ENCODE measurements at regions not wholly inside any gene's neighbourhood (a gene's known extent, or its start where the extent isn't known, plus 50 kb on each side); places are given as distances from the start of the nearest gene placed in this dataset.

DNA sequence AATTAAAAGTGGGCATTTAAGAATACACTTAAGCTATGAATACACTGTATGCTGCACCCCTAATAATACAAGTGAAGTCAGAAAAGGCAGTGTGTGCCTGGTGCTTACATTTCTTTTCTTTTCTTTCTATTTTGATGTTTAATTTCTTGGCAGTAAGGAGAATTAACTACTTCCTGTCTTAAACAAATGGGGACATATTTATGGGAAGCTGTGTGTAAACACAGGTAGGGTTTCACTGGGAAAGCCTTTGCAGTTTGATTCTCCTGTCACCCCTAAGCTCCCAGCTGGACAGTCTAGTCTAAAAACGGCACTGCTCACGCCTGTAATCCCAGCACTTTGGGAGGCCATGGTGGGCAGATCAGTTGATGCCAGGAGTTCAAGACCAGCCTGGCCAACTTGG is 146.0 kb downstream of the MIS18A start:
- ChIA-PET CTCF (interaction anchor here (0.6 kb wide), 2 partner anchors 14 to 255 kb away, joined by 4 to 8 read pairs; no protein-coding TSS in a partner anchor), POLR2A (ENCODE audit: low non-redundant PET) (no interaction called here)
- TF ChIP-seq, protein P1, sequence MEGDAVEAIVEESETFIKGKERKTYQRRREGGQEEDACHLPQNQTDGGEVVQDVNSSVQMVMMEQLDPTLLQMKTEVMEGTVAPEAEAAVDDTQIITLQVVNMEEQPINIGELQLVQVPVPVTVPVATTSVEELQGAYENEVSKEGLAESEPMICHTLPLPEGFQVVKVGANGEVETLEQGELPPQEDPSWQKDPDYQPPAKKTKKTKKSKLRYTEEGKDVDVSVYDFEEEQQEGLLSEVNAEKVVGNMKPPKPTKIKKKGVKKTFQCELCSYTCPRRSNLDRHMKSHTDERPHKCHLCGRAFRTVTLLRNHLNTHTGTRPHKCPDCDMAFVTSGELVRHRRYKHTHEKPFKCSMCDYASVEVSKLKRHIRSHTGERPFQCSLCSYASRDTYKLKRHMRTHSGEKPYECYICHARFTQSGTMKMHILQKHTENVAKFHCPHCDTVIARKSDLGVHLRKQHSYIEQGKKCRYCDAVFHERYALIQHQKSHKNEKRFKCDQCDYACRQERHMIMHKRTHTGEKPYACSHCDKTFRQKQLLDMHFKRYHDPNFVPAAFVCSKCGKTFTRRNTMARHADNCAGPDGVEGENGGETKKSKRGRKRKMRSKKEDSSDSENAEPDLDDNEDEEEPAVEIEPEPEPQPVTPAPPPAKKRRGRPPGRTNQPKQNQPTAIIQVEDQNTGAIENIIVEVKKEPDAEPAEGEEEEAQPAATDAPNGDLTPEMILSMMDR (conservative IDR thresholded peaks at IDR 0.05; ENCODE audit: low read depth) = no peak
- DNase-seq (ENCODE audit: low spot score) = no peak
- H3K27ac ChIP-seq = no peak overlapping the region

GRCh38 chr21:32132409-32132808 is 146.4 kb downstream of the MIS18A start:
- H3K27ac ChIP-seq = no peak overlapping the region
- CTCF ChIA-PET = interaction anchor here (0.6 kb wide), 1 partner anchor 255 kb away, joined by 8 read pairs; no protein-coding TSS in a partner anchor
- POLR2A ChIA-PET (ENCODE audit: low non-redundant PET) = no interaction called here
- DNase-seq (ENCODE audit: low spot score) = no peak
- TF ChIP-seq, protein P1 (conservative IDR thresholded peaks at IDR 0.05; ENCODE audit: low read depth) = no peak

- ChIA-PET CTCF (no interaction called here), POLR2A (ENCODE audit: low non-redundant PET) (no interaction called here)
- H3K27ac ChIP-seq = no peak overlapping the region
- TF ChIP-seq, protein P1 (conservative IDR thresholded peaks at IDR 0.05; ENCODE audit: low read depth) = no peak
- DNase-seq (ENCODE audit: low spot score) = no peak
Measured at GRCh38 chr21:32131960-32132359, 146.9 kb downstream of the MIS18A start.

DNA sequence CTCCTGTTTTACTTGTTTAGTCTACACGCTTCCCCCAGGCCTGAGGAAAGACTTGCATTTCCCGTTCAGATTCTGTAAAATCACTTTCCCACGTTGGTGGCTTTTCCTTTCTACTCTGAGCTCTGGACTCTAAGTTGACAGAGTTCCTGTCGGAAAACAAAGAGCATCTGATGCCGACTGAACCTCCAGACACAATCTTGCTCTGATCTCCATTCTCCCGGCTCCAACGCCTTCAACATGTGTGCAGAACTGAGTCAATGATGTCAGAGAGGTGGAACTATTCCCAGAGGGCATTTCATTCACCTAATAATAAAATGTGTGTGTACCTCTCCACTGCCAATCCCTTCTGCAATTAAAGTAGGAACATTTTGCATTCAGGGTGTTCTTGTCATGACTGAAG is 147.7 kb downstream of the MIS18A start:
- TF ChIP-seq, protein P1 (conservative IDR thresholded peaks at IDR 0.05; ENCODE audit: low read depth) = no peak
- no peak overlapping the region for H3K27ac ChIP-seq
- ChIA-PET POLR2A (ENCODE audit: low non-redundant PET) (no interaction called here), CTCF (interaction anchor here (0.7 kb wide), 1 partner anchor 130 kb away, joined by 3 read pairs; no protein-coding TSS in a partner anchor)
- DNase-seq (ENCODE audit: low spot score) = no peak

DNA sequence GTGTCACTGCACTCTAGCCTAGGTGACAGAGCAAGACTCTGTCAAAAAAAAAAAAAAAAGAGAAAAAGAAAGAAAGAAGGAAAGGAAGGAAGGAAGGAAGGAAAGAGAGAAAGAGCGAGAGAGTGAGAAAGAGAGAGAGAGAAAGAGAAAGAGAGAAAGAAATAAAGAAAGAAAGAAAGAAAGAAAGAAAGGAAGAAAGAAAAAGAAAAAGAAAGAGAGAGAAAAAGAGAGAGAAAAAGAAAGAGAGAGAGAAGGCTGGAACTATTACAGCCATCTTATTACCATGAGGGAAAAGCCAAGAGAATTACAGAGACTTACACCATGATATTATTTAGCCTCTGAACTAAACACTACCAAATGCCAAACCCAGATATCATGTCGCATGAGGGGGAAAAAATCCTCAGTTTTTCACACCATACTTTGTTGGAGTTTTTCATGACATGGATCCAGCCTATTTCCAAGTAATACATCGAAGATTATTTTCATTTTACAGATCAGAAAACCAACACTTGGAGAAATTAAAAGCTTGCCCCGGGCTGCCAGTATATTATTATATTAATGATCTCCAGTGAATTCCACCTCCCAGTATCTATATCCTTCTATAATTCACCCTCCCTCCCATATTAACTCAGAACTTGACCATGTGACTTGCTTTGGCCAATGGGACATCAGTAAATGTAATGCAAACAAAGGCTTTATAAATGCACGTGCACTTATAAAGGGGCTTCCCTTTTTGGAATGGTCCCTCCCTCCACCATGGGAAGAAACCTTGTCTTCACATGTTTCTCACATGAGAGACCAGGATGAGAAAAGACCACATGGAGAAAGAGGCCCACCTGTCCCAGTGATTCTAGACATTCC is 148.6 kb downstream of the MIS18A start:
- no peak overlapping the region for H3K27ac ChIP-seq
- CTCF ChIA-PET = interaction anchor here (0.7 kb wide), 1 partner anchor 129 kb away, joined by 3 read pairs; no protein-coding TSS in a partner anchor
- TF ChIP-seq, protein P1 (conservative IDR thresholded peaks at IDR 0.05; ENCODE audit: low read depth) = no peak
- POLR2A ChIA-PET (ENCODE audit: low non-redundant PET) = no interaction called here
- no peak for DNase-seq (ENCODE audit: low spot score)

- POLR2A ChIA-PET (ENCODE audit: low non-redundant PET) = no interaction called here
Measured at GRCh38 chr21:32127081-32127480, 151.8 kb downstream of the MIS18A start.

More at GRCh38 chr21:32127081-32127480, 151.8 kb downstream of the MIS18A start:
- TF ChIP-seq, protein P1 (conservative IDR thresholded peaks at IDR 0.05; ENCODE audit: low read depth) = no peak
- no peak for DNase-seq (ENCODE audit: low spot score)
- no peak overlapping the region for H3K27ac ChIP-seq
- CTCF ChIA-PET = no interaction called here

Data from RWPE1 (cell line).